Skeletal muscle tissue (tissue), 3 donors: ENCODE measurements at regions not wholly inside any gene's neighbourhood (a gene's known extent, or its start where the extent isn't known, plus 50 kb on each side); places are given as distances from the start of the nearest gene placed in this dataset.

Experiments used
- H3K27ac ChIP-seq: one replicate; pipeline ENCODE4 v1.7.0; 2013; ENCODE audit warnings: mild to moderate bottlenecking, low read depth, low read length, inconsistent platforms
- H3K27me3 ChIP-seq, 3 donors: one replicate each; pipeline ENCODE4 v1.7.0; 2013; ENCODE audit warnings: low read length in 3 of 3; ENCODE audit not compliant: control insufficient read depth in 3 of 3, insufficient read depth in 3 of 3
- H3K36me3 ChIP-seq, 3 donors: one replicate each; pipeline ENCODE4 v1.7.0; 2013; ENCODE audit warnings: low read length in 3 of 3; ENCODE audit not compliant: control insufficient read depth in 3 of 3, insufficient read depth in 3 of 3
- H3K4me1 ChIP-seq, 3 donors: one replicate each; pipeline ENCODE4 v1.7.0; 2013; ENCODE audit warnings: low read length in 3 of 3, mild to moderate bottlenecking in 3 of 3; ENCODE audit not compliant: control insufficient read depth in 3 of 3, insufficient read depth in 3 of 3
- H3K4me3 ChIP-seq, 3 donors: one replicate each; pipeline ENCODE4 v1.7.0; 2013; ENCODE audit warnings: low read length in 3 of 3
- H3K9ac ChIP-seq, 3 donors: one replicate each; pipeline ENCODE4 v1.7.0; 2013; ENCODE audit warnings: low read length in 3 of 3, mild to moderate bottlenecking in 3 of 3, moderate library complexity in 2 of 3, low read depth in 1 of 3
- H3K9me3 ChIP-seq, 3 donors: one replicate each; pipeline ENCODE4 v1.7.0; 2013; ENCODE audit warnings: low read length in 3 of 3; ENCODE audit not compliant: control insufficient read depth in 3 of 3
- donor health status: Osteomylitis.

DNA sequence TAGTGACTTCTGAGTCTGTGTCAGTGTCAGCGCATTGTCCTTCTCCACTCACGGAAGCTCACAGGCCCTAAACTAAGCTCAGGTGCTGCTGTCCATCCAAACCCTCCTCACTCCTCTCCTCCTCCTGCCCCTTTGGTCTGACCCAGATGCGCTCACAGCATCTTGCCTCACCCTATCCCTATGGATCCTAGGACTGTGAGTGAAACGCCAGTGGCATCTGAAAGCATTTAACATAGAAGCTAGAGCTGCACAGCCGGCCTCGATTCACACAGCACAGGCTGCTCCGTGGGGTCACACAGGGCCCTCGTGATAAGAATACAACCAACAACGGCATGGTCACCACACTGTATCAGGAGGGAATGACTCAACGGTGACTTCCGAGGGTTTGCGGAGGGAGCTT, 149.1 kb upstream of the SPACA7 start:
- Histone ChIP-seq H3K36me3 (no peaks in the 10 kb centered on the region), H3K4me1 (no peaks in the 10 kb centered on the region), H3K9me3 (peaks cover 0 to 3% (median 0%) of the 10 kb centered on the region in 3 donors), H3K9ac (no peak overlapping the region), H3K27me3 (peaks cover 0 to 7% (median 0%) of the 10 kb centered on the region in 3 donors), H3K27ac (no peak overlapping the region), H3K4me3 (no peak overlapping the region)

DNA sequence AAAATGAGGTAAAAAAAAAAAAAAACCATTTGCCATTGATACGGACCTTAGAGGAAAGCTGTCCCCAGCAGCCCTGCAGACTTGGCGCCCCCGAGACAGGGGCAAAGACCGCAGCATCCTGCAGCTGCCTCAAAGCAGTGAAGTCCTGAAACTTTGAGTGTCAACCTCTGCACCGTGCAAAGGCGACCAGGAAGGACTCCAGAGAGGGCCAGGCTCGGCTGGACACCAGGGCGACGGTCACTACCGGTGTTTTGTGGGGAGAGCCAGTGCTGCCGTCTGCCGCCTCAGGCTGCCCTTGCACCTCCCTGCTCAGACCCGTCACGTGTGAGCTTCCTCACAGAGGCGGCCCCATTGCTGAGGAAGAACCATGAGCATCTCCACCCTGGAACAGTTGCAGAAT, 146.7 kb upstream of the SPACA7 start:
- H3K4me3 ChIP-seq: no peak overlapping the region
- H3K9ac ChIP-seq: no peak overlapping the region
- H3K27me3 ChIP-seq: peaks cover 0 to 7% (median 0%) of the 10 kb centered on the region in 3 donors
- peaks cover 0 to 3% (median 0%) of the 10 kb centered on the region in 3 donors for H3K9me3 ChIP-seq
- no peaks in the 10 kb centered on the region for H3K4me1 ChIP-seq
- no peak overlapping the region for H3K27ac ChIP-seq
- H3K36me3 ChIP-seq: no peaks in the 10 kb centered on the region

DNA sequence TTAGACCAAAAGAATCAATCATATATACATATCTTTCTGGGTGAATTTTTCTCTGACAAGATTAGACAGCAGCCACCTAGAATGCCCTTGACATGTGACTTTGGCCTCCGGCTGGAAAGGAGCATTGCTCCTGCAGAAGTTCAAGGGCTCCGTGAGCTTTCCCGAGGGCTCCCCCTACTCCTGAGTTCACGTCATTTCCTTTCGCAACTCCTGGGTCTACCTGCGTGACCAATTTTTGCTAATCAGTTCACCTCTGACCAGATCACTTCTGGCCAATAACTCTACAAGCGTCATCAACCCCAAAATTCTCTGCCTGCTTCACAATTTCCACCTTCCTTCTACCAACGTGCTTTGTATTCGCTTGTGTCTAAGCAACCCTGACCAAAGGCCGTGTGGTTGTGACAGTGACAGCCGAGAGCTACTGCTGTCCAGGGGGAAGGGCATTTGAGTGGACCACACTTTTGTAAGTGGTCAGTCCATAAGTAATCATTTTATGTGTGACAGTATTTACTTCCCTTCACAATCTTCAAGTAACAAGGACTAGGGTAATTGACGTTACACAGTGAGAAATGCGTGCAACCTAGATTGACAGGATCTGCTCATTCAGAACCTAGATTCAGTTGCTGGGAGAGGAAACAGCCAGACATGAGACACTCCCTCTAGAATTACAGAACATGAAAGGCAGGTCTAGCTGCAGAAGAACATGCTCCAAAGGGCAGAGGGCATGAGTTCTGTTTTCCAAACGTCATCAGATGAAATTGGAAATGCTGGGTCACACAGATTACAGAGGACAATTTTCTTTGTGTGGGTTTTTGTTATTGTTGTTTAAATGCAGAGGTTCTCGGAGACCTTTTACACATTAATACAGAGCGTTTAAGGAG, 145.9 kb upstream of the SPACA7 start:
- no peaks in the 10 kb centered on the region for H3K4me1 ChIP-seq
- no peaks in the 10 kb centered on the region for H3K36me3 ChIP-seq
- H3K4me3 ChIP-seq: no peak overlapping the region
- H3K9me3 ChIP-seq: peaks cover 0 to 3% (median 3%) of the 10 kb centered on the region in 3 donors
- peaks cover 0 to 7% (median 0%) of the 10 kb centered on the region in 3 donors for H3K27me3 ChIP-seq
- H3K27ac ChIP-seq: no peak overlapping the region
- no peak overlapping the region for H3K9ac ChIP-seq

DNA sequence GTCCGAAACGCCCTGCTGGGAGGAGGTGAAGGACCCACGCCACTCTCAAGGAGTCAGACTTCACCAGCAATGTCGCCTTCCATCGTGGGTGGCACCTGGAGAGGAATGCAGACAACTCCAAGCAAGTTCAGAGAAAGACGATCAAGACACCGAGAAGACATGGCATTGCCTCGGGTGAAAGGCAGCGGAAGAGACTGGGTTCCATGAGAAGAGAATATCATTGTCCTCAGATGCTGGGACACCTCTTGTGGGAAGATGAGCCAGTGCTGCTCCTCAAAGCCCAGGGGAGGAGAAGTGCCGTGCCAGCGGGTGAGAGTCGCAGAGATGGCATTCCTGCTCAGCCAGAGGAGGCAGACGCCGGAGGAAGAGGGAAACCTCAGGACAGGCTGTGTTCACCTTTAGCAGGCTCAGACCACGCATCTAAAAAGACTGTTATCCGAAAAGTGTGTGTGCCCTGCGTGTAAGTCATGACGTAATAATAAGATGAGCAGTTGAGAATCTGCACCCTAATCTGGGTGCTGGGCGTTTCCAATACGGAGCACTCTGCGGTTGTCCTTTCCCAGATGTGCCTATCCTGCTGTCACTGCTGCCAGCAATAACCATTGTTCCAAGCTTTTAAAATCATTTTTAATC, 144.6 kb upstream of the SPACA7 start:
- H3K27me3 ChIP-seq: peaks cover 0 to 7% (median 0%) of the 10 kb centered on the region in 3 donors
- no peak overlapping the region for H3K4me3 ChIP-seq
- no peak overlapping the region for H3K27ac ChIP-seq
- no peaks in the 10 kb centered on the region for H3K36me3 ChIP-seq
- peaks cover 0 to 4% (median 0%) of the 10 kb centered on the region in 3 donors for H3K9me3 ChIP-seq
- H3K9ac ChIP-seq: no peak overlapping the region
- no peaks in the 10 kb centered on the region for H3K4me1 ChIP-seq

DNA sequence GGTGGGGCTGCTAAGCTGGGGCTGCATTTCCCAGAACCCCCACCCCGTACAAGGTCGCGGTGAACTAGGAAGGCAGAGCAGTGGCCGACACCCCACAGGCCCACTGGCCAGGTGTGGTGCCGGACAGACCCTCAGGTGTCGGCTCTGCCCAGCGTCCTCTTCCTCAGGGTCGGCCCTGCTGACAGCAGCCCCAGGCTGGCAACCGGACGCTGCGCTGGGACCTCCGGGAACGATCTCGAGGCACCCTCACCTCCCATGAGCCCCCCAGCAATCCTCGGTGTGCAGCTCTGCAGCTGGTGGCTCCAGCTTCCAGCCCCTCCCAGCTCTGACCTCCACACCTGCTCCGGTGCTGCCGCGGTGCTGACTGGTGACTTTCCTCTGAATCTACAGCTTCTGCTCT, 142.9 kb upstream of the SPACA7 start:
- Histone ChIP-seq H3K4me3 (no peak overlapping the region), H3K9ac (no peak overlapping the region), H3K9me3 (peaks cover 0 to 4% (median 0%) of the 10 kb centered on the region in 3 donors), H3K36me3 (no peaks in the 10 kb centered on the region), H3K27ac (no peak overlapping the region), H3K4me1 (no peaks in the 10 kb centered on the region), H3K27me3 (peaks cover 0 to 9% (median 0%) of the 10 kb centered on the region in 3 donors)

DNA sequence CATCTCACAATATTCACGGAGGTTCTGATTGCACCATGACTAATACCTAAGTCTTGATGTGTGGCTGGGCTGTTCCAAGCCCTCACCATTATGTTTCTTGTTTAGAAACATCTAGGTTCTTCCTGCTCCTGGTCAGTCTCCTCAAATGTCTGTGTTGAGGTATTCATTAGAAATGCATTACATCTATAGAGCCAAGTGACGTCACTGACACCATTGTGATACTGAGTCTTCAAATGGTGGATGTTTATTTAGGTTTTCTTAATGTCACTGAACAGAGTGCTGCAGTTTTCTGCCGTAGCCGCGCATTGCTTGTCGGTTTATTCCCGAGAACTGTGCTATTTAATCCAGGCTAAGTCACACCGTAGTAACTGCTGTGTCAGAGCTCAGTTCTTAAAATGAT, 142.4 kb upstream of the SPACA7 start:
- Histone ChIP-seq H3K36me3 (no peaks in the 10 kb centered on the region), H3K4me1 (no peaks in the 10 kb centered on the region), H3K4me3 (no peak overlapping the region), H3K27me3 (peaks cover 0 to 9% (median 0%) of the 10 kb centered on the region in 3 donors), H3K27ac (no peak overlapping the region), H3K9ac (no peak overlapping the region), H3K9me3 (peaks cover 0 to 4% (median 0%) of the 10 kb centered on the region in 3 donors)

DNA sequence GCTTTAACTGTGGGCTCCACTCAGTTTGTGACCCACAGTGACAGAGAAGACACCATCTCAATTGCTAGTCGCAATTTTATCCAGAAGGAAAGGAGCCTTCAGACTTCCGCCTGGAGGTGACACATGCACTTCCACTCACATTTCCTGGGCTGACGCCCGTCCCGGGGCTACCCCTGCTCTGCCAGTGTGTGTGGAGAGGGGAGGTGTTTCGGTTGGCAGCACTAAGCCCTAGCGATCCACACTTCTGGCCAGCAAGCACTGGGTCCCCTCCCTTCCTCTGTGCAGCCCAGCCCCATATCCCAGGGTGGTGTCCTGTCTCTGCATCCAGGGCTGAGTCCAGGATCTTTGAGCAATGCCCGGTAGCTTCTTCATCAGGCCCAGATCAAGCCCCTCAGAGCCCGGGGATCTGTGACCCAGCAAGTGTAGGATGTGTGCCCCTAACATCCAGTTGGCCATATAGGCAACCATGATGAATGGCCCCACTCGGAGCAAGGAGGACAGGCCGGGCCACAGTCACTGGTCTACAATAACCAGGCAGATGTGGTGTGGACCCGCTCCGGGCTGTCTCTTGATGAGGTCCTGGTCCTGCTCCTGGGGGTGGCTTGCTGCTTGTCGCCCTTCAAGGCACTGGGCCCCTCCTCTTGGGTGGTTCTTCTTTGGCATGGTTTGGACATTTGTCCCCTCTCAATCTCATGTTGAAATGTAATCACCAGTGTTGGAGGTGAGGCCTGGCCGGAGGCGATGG, 141.9 kb upstream of the SPACA7 start:
- Histone ChIP-seq H3K4me1 (no peaks in the 10 kb centered on the region), H3K36me3 (no peaks in the 10 kb centered on the region), H3K9me3 (peaks cover 0 to 4% (median 0%) of the 10 kb centered on the region in 3 donors), H3K4me3 (no peak overlapping the region), H3K9ac (no peak overlapping the region), H3K27ac (no peak overlapping the region), H3K27me3 (peaks cover 0 to 9% (median 0%) of the 10 kb centered on the region in 3 donors)

DNA sequence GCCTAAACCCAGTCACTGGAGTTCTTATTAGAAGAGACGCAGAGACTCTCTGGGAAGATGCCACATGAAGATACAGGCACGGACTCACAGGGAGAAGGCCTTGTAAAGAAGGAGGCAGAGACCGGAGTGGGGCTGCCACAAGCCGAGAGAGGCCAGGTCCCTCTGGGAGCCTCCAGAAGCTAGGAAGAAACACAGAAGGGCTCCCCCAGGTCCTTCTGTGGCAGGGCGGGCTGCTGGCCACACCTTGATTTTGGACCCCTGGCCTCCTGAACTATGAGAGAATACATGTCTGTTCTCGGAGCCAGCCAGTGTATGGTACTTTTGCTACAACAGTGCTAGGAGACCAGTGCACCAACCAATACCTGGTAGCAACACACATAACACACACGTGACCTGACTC, 140.1 kb upstream of the SPACA7 start:
- H3K9ac ChIP-seq: no peak overlapping the region
- H3K27ac ChIP-seq: no peak overlapping the region
- H3K27me3 ChIP-seq: peaks cover 0 to 2% (median 0%) of the 10 kb centered on the region in 3 donors
- H3K9me3 ChIP-seq: peaks cover 0 to 4% (median 0%) of the 10 kb centered on the region in 3 donors
- no peaks in the 10 kb centered on the region for H3K36me3 ChIP-seq
- H3K4me3 ChIP-seq: no peak overlapping the region
- H3K4me1 ChIP-seq: no peaks in the 10 kb centered on the region

DNA sequence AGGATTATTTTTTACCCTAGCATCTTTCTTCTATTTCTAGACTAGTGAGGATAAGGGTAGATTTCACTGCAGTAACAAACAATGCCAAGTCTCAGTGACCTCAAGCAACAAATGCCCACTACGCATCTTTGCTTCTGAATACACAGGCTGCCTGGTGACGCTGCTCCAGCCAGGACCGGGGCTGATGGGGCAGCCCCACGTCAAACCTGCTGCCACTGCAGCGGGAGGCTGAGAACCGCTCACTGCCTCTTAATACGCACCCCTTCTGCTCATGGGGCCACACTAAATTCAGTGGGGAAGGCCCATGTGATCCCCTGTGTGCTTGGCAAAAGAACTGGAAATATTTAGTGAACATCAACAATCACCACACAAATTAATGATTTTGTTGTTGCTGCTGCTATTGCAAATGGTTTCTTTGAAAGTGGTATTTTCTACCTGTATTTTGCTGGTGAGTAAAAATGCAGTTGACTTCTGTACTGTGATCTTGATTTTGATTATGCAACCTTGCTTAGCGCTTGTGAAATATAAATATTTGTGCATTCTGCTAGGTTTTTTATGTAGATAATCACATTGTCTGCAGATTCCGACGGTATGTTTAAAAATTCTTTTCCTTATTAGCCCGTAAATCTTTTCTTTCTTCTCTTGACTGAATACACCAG, 139.5 kb upstream of the SPACA7 start:
- H3K36me3 ChIP-seq: no peaks in the 10 kb centered on the region
- peaks cover 0 to 3% (median 2%) of the 10 kb centered on the region in 3 donors for H3K27me3 ChIP-seq
- peaks cover 0 to 4% (median 0%) of the 10 kb centered on the region in 3 donors for H3K9me3 ChIP-seq
- no peak overlapping the region for H3K27ac ChIP-seq
- H3K4me1 ChIP-seq: no peaks in the 10 kb centered on the region
- no peak overlapping the region for H3K9ac ChIP-seq
- H3K4me3 ChIP-seq: no peak overlapping the region
